Stimulated activated CD4-positive, alpha-beta T cell treated with anti-CD3 and anti-CD28 coated beads, TNF-alpha, amount 100 ng/mL, for 48 hours (primary cell): ENCODE measurements at regions not wholly inside any gene's neighbourhood (a gene's known extent, or its start where the extent isn't known, plus 50 kb on each side); places are given as distances from the start of the nearest gene placed in this dataset.
"Not testable (repeated sequence)": the region's sequence is repeated elsewhere in the genome, so short reads cannot be mapped to it uniquely, and the experiment has no call there.

ENCODE experiments used
- DNase-seq, 3 donors: peaks; one replicate each; pipeline ENCODE4 v3.0.0-alpha.2; 2020; ENCODE audit warnings: low read depth in 3 of 3

- DNase-seq = no peak
Observed at GRCh38 chr16:54985156-54985555, 54.5 kb downstream of the IRX5 start.

GRCh38 chr16:54985668-54986067, 55.0 kb downstream of the IRX5 start:
- DNase-seq = no peak

- DNase-seq = no peak
Observed at GRCh38 chr16:54986409-54986808, 55.7 kb downstream of the IRX5 start.

GRCh38 chr16:54987081-54987480, 56.4 kb downstream of the IRX5 start:
- DNase-seq = no peak

- no peak for DNase-seq
Observed at GRCh38 chr16:54991525-54991924, 60.9 kb downstream of the IRX5 start.

GRCh38 chr16:54991946-54992345, 61.3 kb downstream of the IRX5 start:
- DNase-seq = not testable (repeated sequence)

GRCh38 chr16:54993106-54993895, 62.6 kb downstream of the IRX5 start:
- DNase-seq = no peak

- no peak for DNase-seq
Observed at GRCh38 chr16:54996186-54996585, 65.5 kb downstream of the IRX5 start.

- DNase-seq = no peak
Observed at GRCh38 chr16:54998834-54999233, 68.2 kb downstream of the IRX5 start.

- DNase-seq = no peak
Observed at GRCh38 chr16:54999481-54999880, 68.8 kb downstream of the IRX5 start.

GRCh38 chr16:55000595-55000994, 69.9 kb downstream of the IRX5 start:
- no peak for DNase-seq

GRCh38 chr16:55001931-55002330, 71.3 kb downstream of the IRX5 start:
- no peak for DNase-seq

GRCh38 chr16:55002419-55002818, 71.8 kb downstream of the IRX5 start:
- DNase-seq = no peak

- DNase-seq = no peak
Observed at GRCh38 chr16:55003306-55003705, 72.6 kb downstream of the IRX5 start.

GRCh38 chr16:55003916-55004315, 73.3 kb downstream of the IRX5 start:
- DNase-seq = no peak

GRCh38 chr16:55007504-55007903, 76.8 kb downstream of the IRX5 start:
- DNase-seq = no peak

- no peak for DNase-seq
Observed at GRCh38 chr16:55008836-55009510, 78.3 kb downstream of the IRX5 start.

- no peak for DNase-seq
Observed at GRCh38 chr16:55009581-55009980, 78.9 kb downstream of the IRX5 start.

GRCh38 chr16:55010492-55011160, 80.0 kb downstream of the IRX5 start:
- no peak for DNase-seq

GRCh38 chr16:55012362-55012761, 81.7 kb downstream of the IRX5 start:
- no peak for DNase-seq

GRCh38 chr16:55012793-55013192, 82.1 kb downstream of the IRX5 start:
- DNase-seq = no peak

- DNase-seq = no peak
Observed at GRCh38 chr16:55014022-55014421, 83.4 kb downstream of the IRX5 start.
